ENCODE measurements at regions not wholly inside any gene's neighbourhood (a gene's known extent, or its start where the extent isn't known, plus 50 kb on each side); places are given as distances from the start of the nearest gene placed in this dataset.

DNA sequence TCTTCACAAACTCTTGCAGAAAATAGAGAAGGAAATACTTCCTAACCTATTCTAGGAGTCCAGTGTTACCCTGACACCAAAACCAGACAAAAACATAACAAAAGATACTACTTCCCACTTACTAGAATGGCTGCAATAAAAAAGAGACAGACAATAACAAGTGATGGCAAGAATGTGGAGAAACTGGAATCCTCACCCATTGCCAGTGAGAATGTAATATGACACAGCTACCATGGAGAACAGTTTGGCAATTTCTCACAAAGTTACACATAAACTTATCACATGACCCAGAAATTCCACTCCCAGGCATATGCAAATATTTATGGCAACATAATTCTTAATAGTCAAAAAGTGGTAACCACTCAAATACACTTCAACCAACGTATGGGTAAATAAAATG lies 209.8 kb upstream of the CTAGE1 start:
- DNase-seq: no peak
- H3K9me3 ChIP-seq (ENCODE audit: control insufficient read depth, low read length): no peaks in the 10 kb centered on the region
- no peak overlapping the region for H3K9ac ChIP-seq (ENCODE audit: low read length)
- no peak overlapping the region for H2BK120ac ChIP-seq (ENCODE audit: low read depth, low read length)
- no peak overlapping the region for H3K14ac ChIP-seq (ENCODE audit: low read length in 2 of 2)
- no CpG with 5 or more reads among the region's 1 CpG for WGBS
- no peak overlapping the region for H2AFZ ChIP-seq (ENCODE audit: low read depth, low read length)
- H3K23ac ChIP-seq (ENCODE audit: low read length in 2 of 2): no peak overlapping the region
- H4K8ac ChIP-seq (ENCODE audit: low read length): no peak overlapping the region
- H3K4me1 ChIP-seq (ENCODE audit: control insufficient read depth, insufficient read depth, low read depth, low read length): no peaks in the 10 kb centered on the region
- H3K4me2 ChIP-seq (ENCODE audit: low read length, poor library complexity, severe bottlenecking): no peak overlapping the region
- H2BK12ac ChIP-seq (ENCODE audit: low read length in 2 of 2): no peak overlapping the region
- no peak overlapping the region for H3K18ac ChIP-seq (ENCODE audit: low read depth in 1 of 2, low read length in 2 of 2)
- H3K36me3 ChIP-seq (ENCODE audit: control insufficient read depth in 1 of 2, insufficient read depth in 2 of 2, low read depth in 1 of 2, low read length in 2 of 2): no peaks in the 10 kb centered on the region
- H3K79me1 ChIP-seq (replicated peaks; ENCODE audit: low read length, poor library complexity, severe bottlenecking): no peaks in the 10 kb centered on the region
- H3K27me3 ChIP-seq (ENCODE audit: control insufficient read depth in 1 of 2, insufficient read depth in 1 of 2, low read length in 2 of 2): no peaks in the 10 kb centered on the region
- no peak overlapping the region for H2BK5ac ChIP-seq (ENCODE audit: low read depth, low read length, poor library complexity, severe bottlenecking)
- H4K91ac ChIP-seq (ENCODE audit: low read length): no peak overlapping the region
- H3K27ac ChIP-seq (ENCODE audit: low read length, poor library complexity, severe bottlenecking): no peak overlapping the region
- no peak overlapping the region for H2AK5ac ChIP-seq (ENCODE audit: low read length, severe bottlenecking)
- H3K4ac ChIP-seq (ENCODE audit: low read depth in 1 of 2, low read length in 2 of 2): no peak overlapping the region
- no peak overlapping the region for H3K4me3 ChIP-seq (ENCODE audit: insufficient read depth in 1 of 2, low read depth in 1 of 2, low read length in 2 of 2)
- no peak overlapping the region for H2BK15ac ChIP-seq (ENCODE audit: low read depth, poor library complexity, severe bottlenecking)

DNA sequence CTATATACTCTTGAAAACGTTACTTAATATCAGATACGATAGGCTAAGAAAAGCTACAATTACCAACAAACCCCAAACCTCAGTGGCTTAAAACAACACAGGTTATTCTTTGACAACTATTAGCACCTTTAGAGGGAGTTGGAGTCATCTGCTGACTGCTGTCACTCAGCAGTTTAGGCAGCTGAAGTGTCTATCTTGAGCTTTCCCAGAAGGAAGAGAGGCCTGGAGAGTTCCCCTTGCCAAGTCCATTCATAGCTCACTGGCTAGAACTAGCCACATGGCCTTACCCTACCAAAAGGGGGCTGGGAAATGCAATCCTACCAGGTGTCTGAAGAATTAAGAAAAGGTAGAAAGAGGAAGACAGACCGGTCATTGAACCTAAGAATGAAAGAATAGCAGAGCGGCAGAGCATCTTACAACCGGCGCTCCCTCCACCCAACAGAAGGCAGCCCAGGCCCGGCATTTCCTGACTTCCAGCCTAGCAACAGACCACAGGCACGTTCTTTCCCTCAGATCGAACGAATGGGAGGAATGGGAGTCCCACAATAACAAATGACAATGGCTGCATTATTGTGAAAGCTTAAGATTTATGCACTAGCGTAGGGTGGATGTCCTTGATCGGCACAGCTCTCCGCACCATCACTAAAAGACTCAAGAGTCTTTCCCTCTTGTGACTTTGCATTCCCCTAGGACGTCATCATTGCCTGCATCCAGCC lies 211.2 kb upstream of the CTAGE1 start:
- H3K4me2 ChIP-seq (ENCODE audit: low read length, poor library complexity, severe bottlenecking): no peak overlapping the region
- no peaks in the 10 kb centered on the region for H3K4me1 ChIP-seq (ENCODE audit: control insufficient read depth, insufficient read depth, low read depth, low read length)
- no peak overlapping the region for H4K8ac ChIP-seq (ENCODE audit: low read length)
- no peaks in the 10 kb centered on the region for H3K9me3 ChIP-seq (ENCODE audit: control insufficient read depth, low read length)
- H3K4me3 ChIP-seq (ENCODE audit: insufficient read depth in 1 of 2, low read depth in 1 of 2, low read length in 2 of 2): no peak overlapping the region
- no peak overlapping the region for H2BK15ac ChIP-seq (ENCODE audit: low read depth, poor library complexity, severe bottlenecking)
- H2AFZ ChIP-seq (ENCODE audit: low read depth, low read length): no peak overlapping the region
- H3K36me3 ChIP-seq (ENCODE audit: control insufficient read depth in 1 of 2, insufficient read depth in 2 of 2, low read depth in 1 of 2, low read length in 2 of 2): no peaks in the 10 kb centered on the region
- H3K79me1 ChIP-seq (replicated peaks; ENCODE audit: low read length, poor library complexity, severe bottlenecking): no peaks in the 10 kb centered on the region
- H4K91ac ChIP-seq (ENCODE audit: low read length): no peak overlapping the region
- H3K9ac ChIP-seq (ENCODE audit: low read length): no peak overlapping the region
- DNase-seq: no peak
- no peaks in the 10 kb centered on the region for H3K27me3 ChIP-seq (ENCODE audit: control insufficient read depth in 1 of 2, insufficient read depth in 1 of 2, low read length in 2 of 2)
- no peak overlapping the region for H2BK12ac ChIP-seq (ENCODE audit: low read length in 2 of 2)
- no peak overlapping the region for H3K27ac ChIP-seq (ENCODE audit: low read length, poor library complexity, severe bottlenecking)
- no peak overlapping the region for H3K23ac ChIP-seq (ENCODE audit: low read length in 2 of 2)
- H3K4ac ChIP-seq (ENCODE audit: low read depth in 1 of 2, low read length in 2 of 2): no peak overlapping the region
- no peak overlapping the region for H3K18ac ChIP-seq (ENCODE audit: low read depth in 1 of 2, low read length in 2 of 2)
- no peak overlapping the region for H2AK5ac ChIP-seq (ENCODE audit: low read length, severe bottlenecking)
- no peak overlapping the region for H2BK5ac ChIP-seq (ENCODE audit: low read depth, low read length, poor library complexity, severe bottlenecking)
- no peak overlapping the region for H2BK120ac ChIP-seq (ENCODE audit: low read depth, low read length)
- no peak overlapping the region for H3K14ac ChIP-seq (ENCODE audit: low read length in 2 of 2)
- WGBS: 92% methylated on average over 9 of the region's 14 CpGs

DNA sequence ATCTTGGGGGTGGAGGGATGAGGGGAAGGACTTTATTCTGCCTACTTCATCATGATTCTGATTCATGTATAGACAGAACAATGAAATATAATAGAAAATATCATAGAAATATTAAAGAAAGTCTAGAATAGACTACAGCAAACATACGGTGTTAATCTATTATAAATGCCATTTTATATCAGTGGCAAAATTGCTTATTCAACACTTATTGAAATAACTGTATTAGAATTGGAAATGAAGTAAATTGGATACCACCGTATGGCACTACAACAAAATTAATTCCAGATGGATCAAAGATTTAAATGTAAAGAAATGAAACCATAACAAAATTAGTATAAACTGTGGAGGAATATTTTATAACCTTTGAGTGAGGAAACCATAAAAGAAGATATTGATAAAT lies 213.3 kb upstream of the CTAGE1 start:
- H3K14ac ChIP-seq (ENCODE audit: low read length in 2 of 2): no peak overlapping the region
- no peak overlapping the region for H3K4me2 ChIP-seq (ENCODE audit: low read length, poor library complexity, severe bottlenecking)
- H3K79me1 ChIP-seq (replicated peaks; ENCODE audit: low read length, poor library complexity, severe bottlenecking): no peaks in the 10 kb centered on the region
- H3K9ac ChIP-seq (ENCODE audit: low read length): no peak overlapping the region
- no peak overlapping the region for H4K8ac ChIP-seq (ENCODE audit: low read length)
- no peaks in the 10 kb centered on the region for H3K4me1 ChIP-seq (ENCODE audit: control insufficient read depth, insufficient read depth, low read depth, low read length)
- peaks cover under 1% of the 10 kb centered on the region for H3K9me3 ChIP-seq (ENCODE audit: control insufficient read depth, low read length)
- H3K23ac ChIP-seq (ENCODE audit: low read length in 2 of 2): no peak overlapping the region
- H2BK5ac ChIP-seq (ENCODE audit: low read depth, low read length, poor library complexity, severe bottlenecking): no peak overlapping the region
- H3K36me3 ChIP-seq (ENCODE audit: control insufficient read depth in 1 of 2, insufficient read depth in 2 of 2, low read depth in 1 of 2, low read length in 2 of 2): no peaks in the 10 kb centered on the region
- H3K27me3 ChIP-seq (ENCODE audit: control insufficient read depth in 1 of 2, insufficient read depth in 1 of 2, low read length in 2 of 2): no peaks in the 10 kb centered on the region
- no peak overlapping the region for H2AK5ac ChIP-seq (ENCODE audit: low read length, severe bottlenecking)
- H4K91ac ChIP-seq (ENCODE audit: low read length): no peak overlapping the region
- no peak overlapping the region for H3K18ac ChIP-seq (ENCODE audit: low read depth in 1 of 2, low read length in 2 of 2)
- no peak overlapping the region for H2AFZ ChIP-seq (ENCODE audit: low read depth, low read length)
- no peak overlapping the region for H2BK12ac ChIP-seq (ENCODE audit: low read length in 2 of 2)
- H3K4ac ChIP-seq (ENCODE audit: low read depth in 1 of 2, low read length in 2 of 2): no peak overlapping the region
- H3K27ac ChIP-seq (ENCODE audit: low read length, poor library complexity, severe bottlenecking): no peak overlapping the region
- H3K4me3 ChIP-seq (ENCODE audit: insufficient read depth in 1 of 2, low read depth in 1 of 2, low read length in 2 of 2): no peak overlapping the region
- no peak overlapping the region for H2BK120ac ChIP-seq (ENCODE audit: low read depth, low read length)
- no peak for DNase-seq
- WGBS: no CpG with 5 or more reads among the region's 2 CpGs
- H2BK15ac ChIP-seq (ENCODE audit: low read depth, poor library complexity, severe bottlenecking): no peak overlapping the region

DNA sequence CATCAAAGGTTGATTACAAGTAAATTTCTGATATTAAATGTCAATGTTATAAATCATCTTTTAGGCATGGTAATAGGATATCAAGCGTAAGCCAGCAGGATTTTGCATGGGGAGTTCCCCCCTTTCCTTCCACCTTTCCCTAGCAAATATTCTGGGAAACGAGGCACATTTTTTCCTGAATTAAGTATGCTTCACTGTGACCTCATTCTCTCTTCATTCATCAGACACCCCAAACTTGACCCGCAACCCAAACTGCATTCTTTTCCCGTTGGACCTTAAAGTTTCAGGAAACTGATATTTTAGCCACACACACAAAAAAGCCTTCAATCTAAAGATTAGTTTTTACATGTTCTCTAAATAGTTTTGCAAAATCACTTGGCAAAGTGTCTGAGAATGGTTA lies 214.5 kb upstream of the CTAGE1 start:
- H3K27me3 ChIP-seq (ENCODE audit: control insufficient read depth in 1 of 2, insufficient read depth in 1 of 2, low read length in 2 of 2): no peaks in the 10 kb centered on the region
- no peak overlapping the region for H3K4me2 ChIP-seq (ENCODE audit: low read length, poor library complexity, severe bottlenecking)
- no peak overlapping the region for H2BK5ac ChIP-seq (ENCODE audit: low read depth, low read length, poor library complexity, severe bottlenecking)
- no peak overlapping the region for H3K27ac ChIP-seq (ENCODE audit: low read length, poor library complexity, severe bottlenecking)
- H2AFZ ChIP-seq (ENCODE audit: low read depth, low read length): no peak overlapping the region
- H3K9me3 ChIP-seq (ENCODE audit: control insufficient read depth, low read length): peaks cover 3% of the 10 kb centered on the region
- no peaks in the 10 kb centered on the region for H3K79me1 ChIP-seq (replicated peaks; ENCODE audit: low read length, poor library complexity, severe bottlenecking)
- H3K36me3 ChIP-seq (ENCODE audit: control insufficient read depth in 1 of 2, insufficient read depth in 2 of 2, low read depth in 1 of 2, low read length in 2 of 2): no peaks in the 10 kb centered on the region
- 80% methylated on average over 4 of the region's 4 CpGs for WGBS
- no peak overlapping the region for H4K8ac ChIP-seq (ENCODE audit: low read length)
- H3K9ac ChIP-seq (ENCODE audit: low read length): no peak overlapping the region
- H2BK12ac ChIP-seq (ENCODE audit: low read length in 2 of 2): no peak overlapping the region
- H2BK15ac ChIP-seq (ENCODE audit: low read depth, poor library complexity, severe bottlenecking): no peak overlapping the region
- no peak overlapping the region for H3K4ac ChIP-seq (ENCODE audit: low read depth in 1 of 2, low read length in 2 of 2)
- no peak for DNase-seq
- no peak overlapping the region for H2BK120ac ChIP-seq (ENCODE audit: low read depth, low read length)
- H3K4me3 ChIP-seq (ENCODE audit: insufficient read depth in 1 of 2, low read depth in 1 of 2, low read length in 2 of 2): no peak overlapping the region
- H2AK5ac ChIP-seq (ENCODE audit: low read length, severe bottlenecking): no peak overlapping the region
- H3K4me1 ChIP-seq (ENCODE audit: control insufficient read depth, insufficient read depth, low read depth, low read length): no peaks in the 10 kb centered on the region
- H3K23ac ChIP-seq (ENCODE audit: low read length in 2 of 2): no peak overlapping the region
- H4K91ac ChIP-seq (ENCODE audit: low read length): no peak overlapping the region
- H3K18ac ChIP-seq (ENCODE audit: low read depth in 1 of 2, low read length in 2 of 2): no peak overlapping the region
- H3K14ac ChIP-seq (ENCODE audit: low read length in 2 of 2): no peak overlapping the region

Measured in mesenchymal stem cell (in vitro differentiated cells and primary cell).